ENCODE measurements at regions not wholly inside any gene's neighbourhood (a gene's known extent, or its start where the extent isn't known, plus 50 kb on each side); places are given as distances from the start of the nearest gene placed in this dataset.

- no peak for TF ChIP-seq CEBPB (IDR thresholded peaks at IDR 0.05; ENCODE audit: low read depth, low read length)
- no peak for TF ChIP-seq ELK1 (IDR thresholded peaks at IDR 0.05; ENCODE audit: borderline replicate concordance, low read depth, low read length)
- TF ChIP-seq POLR2A (IDR thresholded peaks at IDR 0.05; ENCODE audit: low read depth, low read length) = no peak
- no peak for TF ChIP-seq MAFK (IDR thresholded peaks at IDR 0.05; ENCODE audit: low read depth, low read length)
- TF ChIP-seq RCOR1 (IDR thresholded peaks at IDR 0.05; ENCODE audit: insufficient replicate concordance, low read length) = no peak
- no peak for TF ChIP-seq CTCF (conservative IDR thresholded peaks at IDR 0.05; ENCODE audit: low read depth, low read length)
- TF ChIP-seq CHD1 (IDR thresholded peaks at IDR 0.05; ENCODE audit: low read depth, low read length) = no peak
- no peak for TF ChIP-seq NFE2L2 (IDR thresholded peaks at IDR 0.05; ENCODE audit: low read depth, low read length)
- TF ChIP-seq RAD21 (IDR thresholded peaks at IDR 0.05; ENCODE audit: low read length) = no peak
- TF ChIP-seq RFX5 (IDR thresholded peaks at IDR 0.05; ENCODE audit: low read depth, low read length) = no peak
Measured at GRCh38 chr5:89575319-89575718, 692.3 kb upstream of the MEF2C start.
